Endothelial cell (in vitro differentiated cells): ENCODE measurements at regions not wholly inside any gene's neighbourhood (a gene's known extent, or its start where the extent isn't known, plus 50 kb on each side); places are given as distances from the start of the nearest gene placed in this dataset.
A peak's percentile ranks its signal among the peaks of the same experiment; 100 is the strongest.

Source experiments
- DNase-seq: peaks from one replicate; pipeline ENCODE4 v3.0.0; 2021; ENCODE audit warnings: low spot score
- H3K27ac Mint-ChIP-seq: one replicate; pipeline ENCODE4 v1.8.0; 2021; ENCODE audit warnings: mixed read lengths, inconsistent platforms; ENCODE audit not compliant: unreplicated experiment
- H3K27me3 Mint-ChIP-seq: one replicate; pipeline ENCODE4 v1.8.0; 2021; ENCODE audit warnings: mild to moderate bottlenecking, moderate library complexity, mixed read lengths, inconsistent platforms; ENCODE audit not compliant: unreplicated experiment
- H3K36me3 Mint-ChIP-seq: one replicate; pipeline ENCODE4 v1.8.0; 2021; ENCODE audit warnings: mild to moderate bottlenecking, low read depth, mixed read lengths, inconsistent platforms; ENCODE audit not compliant: unreplicated experiment
- H3K4me1 Mint-ChIP-seq: one replicate; pipeline ENCODE4 v1.8.0; 2021; ENCODE audit warnings: mild to moderate bottlenecking, mixed read lengths, inconsistent platforms; ENCODE audit not compliant: unreplicated experiment
- H3K4me3 Mint-ChIP-seq: one replicate; pipeline ENCODE4 v1.8.0; 2021; ENCODE audit warnings: mild to moderate bottlenecking, mixed read lengths, inconsistent platforms; ENCODE audit not compliant: unreplicated experiment
- H3K9me3 Mint-ChIP-seq: one replicate; pipeline ENCODE4 v1.8.0; 2021; ENCODE audit warnings: mixed read lengths, inconsistent platforms; ENCODE audit not compliant: unreplicated experiment
- TF ChIP-seq, protein P1 (sequence below): fragments of 200-600 bp; sonication (generic); IDR thresholded peaks from one replicate; pipeline ENCODE4 v1.5.0; 2021; ENCODE audit warnings: antibody characterized with exemption; ENCODE audit not compliant: unreplicated experiment

GRCh38 chr21:18711662-18712061 is 308.1 kb upstream of the TMPRSS15 start:
- no peaks in the 10 kb centered on the region for H3K9me3 Mint-ChIP-seq
- no peak overlapping the region for H3K4me3 Mint-ChIP-seq
- peaks cover 12% of the 10 kb centered on the region for H3K4me1 Mint-ChIP-seq
- H3K36me3 Mint-ChIP-seq = peaks cover 10% of the 10 kb centered on the region
- DNase-seq = no peak
- H3K27me3 Mint-ChIP-seq = no peaks in the 10 kb centered on the region
- TF ChIP-seq, protein P1, sequence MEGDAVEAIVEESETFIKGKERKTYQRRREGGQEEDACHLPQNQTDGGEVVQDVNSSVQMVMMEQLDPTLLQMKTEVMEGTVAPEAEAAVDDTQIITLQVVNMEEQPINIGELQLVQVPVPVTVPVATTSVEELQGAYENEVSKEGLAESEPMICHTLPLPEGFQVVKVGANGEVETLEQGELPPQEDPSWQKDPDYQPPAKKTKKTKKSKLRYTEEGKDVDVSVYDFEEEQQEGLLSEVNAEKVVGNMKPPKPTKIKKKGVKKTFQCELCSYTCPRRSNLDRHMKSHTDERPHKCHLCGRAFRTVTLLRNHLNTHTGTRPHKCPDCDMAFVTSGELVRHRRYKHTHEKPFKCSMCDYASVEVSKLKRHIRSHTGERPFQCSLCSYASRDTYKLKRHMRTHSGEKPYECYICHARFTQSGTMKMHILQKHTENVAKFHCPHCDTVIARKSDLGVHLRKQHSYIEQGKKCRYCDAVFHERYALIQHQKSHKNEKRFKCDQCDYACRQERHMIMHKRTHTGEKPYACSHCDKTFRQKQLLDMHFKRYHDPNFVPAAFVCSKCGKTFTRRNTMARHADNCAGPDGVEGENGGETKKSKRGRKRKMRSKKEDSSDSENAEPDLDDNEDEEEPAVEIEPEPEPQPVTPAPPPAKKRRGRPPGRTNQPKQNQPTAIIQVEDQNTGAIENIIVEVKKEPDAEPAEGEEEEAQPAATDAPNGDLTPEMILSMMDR = no peak
- H3K27ac Mint-ChIP-seq = no peak overlapping the region

DNA sequence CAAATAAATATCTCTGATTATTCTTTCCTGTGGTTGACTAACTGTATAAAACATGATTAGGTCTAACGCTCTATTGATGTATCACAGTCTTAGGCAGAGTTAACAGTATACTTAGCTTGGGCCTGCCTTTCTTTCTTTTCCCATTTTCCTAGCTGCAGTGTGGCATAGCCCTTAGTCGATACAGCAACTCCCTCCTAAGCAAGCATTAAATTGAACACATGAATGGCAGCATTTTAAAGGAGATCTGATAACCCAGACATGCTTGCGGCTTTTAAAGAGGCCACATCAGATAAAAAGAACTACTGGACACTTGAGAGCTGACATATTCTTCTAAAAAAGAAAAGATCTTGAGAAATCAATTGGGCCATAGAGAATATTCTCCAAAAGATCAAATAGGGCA is 312.0 kb upstream of the TMPRSS15 start:
- TF ChIP-seq, protein P1 = no peak
- Mint-ChIP-seq H3K9me3 (no peaks in the 10 kb centered on the region), H3K36me3 (peaks cover 10% of the 10 kb centered on the region), H3K27ac (no peak overlapping the region), H3K4me1 (peaks cover 22% of the 10 kb centered on the region), H3K27me3 (no peaks in the 10 kb centered on the region), H3K4me3 (no peak overlapping the region)
- DNase-seq = no peak

DNA sequence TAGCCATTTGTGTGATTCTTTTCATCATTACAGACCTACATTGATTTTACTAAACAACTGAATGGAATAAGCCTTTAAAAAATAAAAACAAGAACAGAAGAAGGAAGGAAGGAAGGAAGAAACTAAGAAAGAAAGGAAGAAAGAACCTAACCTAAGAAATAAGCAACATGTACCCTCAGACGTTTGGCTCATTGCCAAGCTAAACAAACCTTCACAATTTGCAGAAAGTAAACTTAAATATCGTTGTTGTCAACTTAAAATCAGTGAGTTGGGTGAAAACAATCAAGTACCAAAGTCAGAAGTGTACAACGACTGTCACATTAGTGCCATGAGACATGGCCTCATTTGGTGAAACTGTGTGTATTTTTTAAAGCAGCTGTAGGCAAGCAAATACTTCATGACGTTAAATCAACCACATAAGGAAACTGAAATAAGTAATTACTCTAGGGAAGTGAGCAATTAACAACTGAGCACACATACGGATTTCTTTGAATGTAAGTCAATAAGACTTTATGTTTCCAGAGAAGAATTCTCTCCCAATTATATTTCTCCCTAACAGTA is 313.1 kb upstream of the TMPRSS15 start:
- Mint-ChIP-seq H3K9me3 (no peaks in the 10 kb centered on the region), H3K36me3 (peaks cover 6% of the 10 kb centered on the region), H3K27ac (peak overlapping the region; percentile 19), H3K4me1 (peaks cover 22% of the 10 kb centered on the region), H3K27me3 (no peaks in the 10 kb centered on the region), H3K4me3 (no peak overlapping the region)
- no peak for DNase-seq
- TF ChIP-seq, protein P1 = no peak

GRCh38 chr21:18722193-18722592 is 318.6 kb upstream of the TMPRSS15 start:
- no peaks in the 10 kb centered on the region for H3K36me3 Mint-ChIP-seq
- no peaks in the 10 kb centered on the region for H3K9me3 Mint-ChIP-seq
- no peak overlapping the region for H3K4me3 Mint-ChIP-seq

DNA sequence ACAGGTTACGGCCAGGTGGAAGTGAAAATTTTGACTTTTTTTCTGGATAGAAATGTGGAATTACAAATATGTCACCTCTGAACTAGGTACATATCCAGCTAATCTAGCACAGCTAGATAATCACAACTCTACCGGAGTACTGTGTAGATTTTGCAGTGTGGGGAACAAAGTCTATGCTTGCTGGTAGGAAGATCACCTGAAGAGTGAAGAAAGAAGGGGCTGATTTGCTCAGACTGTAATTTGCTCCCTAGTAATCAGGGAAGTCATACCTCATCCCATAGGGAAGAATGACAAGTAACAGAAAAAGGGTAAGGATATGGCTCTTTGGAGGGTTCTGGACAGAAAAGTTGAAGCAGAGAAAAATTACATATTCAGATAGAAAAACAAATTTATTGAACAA is 319.6 kb upstream of the TMPRSS15 start:
- TF ChIP-seq, protein P1 = no peak
- Mint-ChIP-seq H3K27me3 (no peaks in the 10 kb centered on the region), H3K27ac (no peak overlapping the region)

More at GRCh38 chr21:18722193-18722592, 318.6 kb upstream of the TMPRSS15 start:
- DNase-seq = no peak
- TF ChIP-seq, protein P1 = no peak
- no peak overlapping the region for H3K27ac Mint-ChIP-seq
- peaks cover 8% of the 10 kb centered on the region for H3K4me1 Mint-ChIP-seq
- no peaks in the 10 kb centered on the region for H3K27me3 Mint-ChIP-seq

More for the DNA sequence above, 319.6 kb upstream of the TMPRSS15 start:
- no peaks in the 10 kb centered on the region for H3K4me1 Mint-ChIP-seq
- DNase-seq = no peak
- H3K36me3 Mint-ChIP-seq = no peaks in the 10 kb centered on the region
- no peak overlapping the region for H3K4me3 Mint-ChIP-seq
- no peaks in the 10 kb centered on the region for H3K9me3 Mint-ChIP-seq
